HG03565 (cell line): ENCODE measurements at regions not wholly inside any gene's neighbourhood (a gene's known extent, or its start where the extent isn't known, plus 50 kb on each side); places are given as distances from the start of the nearest gene placed in this dataset.
"Not testable (repeated sequence)": the region's sequence is repeated elsewhere in the genome, so short reads cannot be mapped to it uniquely, and the experiment has no call there.

Experiments
- ATAC-seq: cut with Tn5 transposase; IDR thresholded peaks from one replicate; pipeline ENCODE4 v1.9.1; 2021; ENCODE audit warnings: mild to moderate bottlenecking, moderate library complexity; ENCODE audit not compliant: unreplicated experiment

GRCh38 chr9:82880336-82881050 is 182.4 kb downstream of the RASEF start:
- no peak for ATAC-seq

GRCh38 chr9:82882138-82882537 is 180.8 kb downstream of the RASEF start:
- no peak for ATAC-seq

GRCh38 chr9:82882748-82883147 is 180.2 kb downstream of the RASEF start:
- no peak for ATAC-seq

GRCh38 chr9:82883436-82883835 is 179.5 kb downstream of the RASEF start:
- no peak for ATAC-seq

- ATAC-seq, result not testable (repeated sequence)
Observed at GRCh38 chr9:82883974-82884373, 179.0 kb downstream of the RASEF start.

GRCh38 chr9:82890401-82890800 is 172.5 kb downstream of the RASEF start:
- no peak for ATAC-seq

- ATAC-seq, result no peak
Observed at GRCh38 chr9:82890865-82891264, 172.1 kb downstream of the RASEF start.

- no peak for ATAC-seq
Observed at GRCh38 chr9:82891321-82891720, 171.6 kb downstream of the RASEF start.

- ATAC-seq, result no peak
Observed at GRCh38 chr9:82893549-82893948, 169.4 kb downstream of the RASEF start.

- no peak for ATAC-seq
Observed at GRCh38 chr9:82894548-82894947, 168.4 kb downstream of the RASEF start.

- ATAC-seq, result no peak
Observed at GRCh38 chr9:82894961-82895821, 167.8 kb downstream of the RASEF start.

- no peak for ATAC-seq
Observed at GRCh38 chr9:82895822-82896110, 167.2 kb downstream of the RASEF start.

- ATAC-seq, result no peak
Observed at GRCh38 chr9:82903503-82903902, 159.4 kb downstream of the RASEF start.

GRCh38 chr9:82911996-82912395 is 150.9 kb downstream of the RASEF start:
- ATAC-seq, result no peak

GRCh38 chr9:82912645-82913044 is 150.3 kb downstream of the RASEF start:
- ATAC-seq, result no peak

- ATAC-seq, result not testable (repeated sequence)
Observed at GRCh38 chr9:82916238-82916637, 146.7 kb downstream of the RASEF start.

GRCh38 chr9:82920154-82920553 is 142.8 kb downstream of the RASEF start:
- ATAC-seq, result no peak

GRCh38 chr9:82922686-82923085 is 140.3 kb downstream of the RASEF start:
- ATAC-seq, result no peak

- no peak for ATAC-seq
Observed at GRCh38 chr9:82923092-82923911, 139.6 kb downstream of the RASEF start.

GRCh38 chr9:82923912-82924605 is 138.9 kb downstream of the RASEF start:
- no peak for ATAC-seq
